ENCODE measurements at regions not wholly inside any gene's neighbourhood (a gene's known extent, or its start where the extent isn't known, plus 50 kb on each side); places are given as distances from the start of the nearest gene placed in this dataset.

DNA sequence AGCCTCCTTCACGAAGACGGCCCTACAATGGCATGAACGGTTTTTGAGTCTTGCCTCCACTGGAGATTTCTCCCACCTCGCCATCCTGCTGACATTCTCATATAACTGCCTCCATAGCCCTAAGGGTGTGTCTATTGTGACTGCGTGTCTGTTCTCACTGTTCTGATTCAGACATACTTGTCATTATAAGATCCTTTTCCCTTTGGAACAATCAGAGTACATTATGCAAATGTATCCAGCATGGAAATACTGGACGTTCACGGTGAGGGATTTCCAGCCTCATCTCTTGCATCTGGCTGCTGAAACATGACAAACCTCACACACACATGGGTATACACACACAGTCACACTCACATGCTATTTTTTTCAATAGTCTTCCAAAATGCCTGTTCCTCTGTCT lies 402.1 kb downstream of the DIRAS2 start:
- POLR2A ChIA-PET = no interaction called here
- TF ChIP-seq, protein P1, sequence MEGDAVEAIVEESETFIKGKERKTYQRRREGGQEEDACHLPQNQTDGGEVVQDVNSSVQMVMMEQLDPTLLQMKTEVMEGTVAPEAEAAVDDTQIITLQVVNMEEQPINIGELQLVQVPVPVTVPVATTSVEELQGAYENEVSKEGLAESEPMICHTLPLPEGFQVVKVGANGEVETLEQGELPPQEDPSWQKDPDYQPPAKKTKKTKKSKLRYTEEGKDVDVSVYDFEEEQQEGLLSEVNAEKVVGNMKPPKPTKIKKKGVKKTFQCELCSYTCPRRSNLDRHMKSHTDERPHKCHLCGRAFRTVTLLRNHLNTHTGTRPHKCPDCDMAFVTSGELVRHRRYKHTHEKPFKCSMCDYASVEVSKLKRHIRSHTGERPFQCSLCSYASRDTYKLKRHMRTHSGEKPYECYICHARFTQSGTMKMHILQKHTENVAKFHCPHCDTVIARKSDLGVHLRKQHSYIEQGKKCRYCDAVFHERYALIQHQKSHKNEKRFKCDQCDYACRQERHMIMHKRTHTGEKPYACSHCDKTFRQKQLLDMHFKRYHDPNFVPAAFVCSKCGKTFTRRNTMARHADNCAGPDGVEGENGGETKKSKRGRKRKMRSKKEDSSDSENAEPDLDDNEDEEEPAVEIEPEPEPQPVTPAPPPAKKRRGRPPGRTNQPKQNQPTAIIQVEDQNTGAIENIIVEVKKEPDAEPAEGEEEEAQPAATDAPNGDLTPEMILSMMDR (IDR thresholded peaks at IDR 0.05; ENCODE audit: low read depth, low read length) = no peak
- Histone ChIP-seq H3K9me3 (ENCODE audit: control insufficient read depth, insufficient read depth, low read length) (no peaks in the 10 kb centered on the region), H3K4me3 (ENCODE audit: low read depth, low read length) (no peak overlapping the region), H3K27ac (ENCODE audit: low read depth, low read length) (no peak overlapping the region), H3K27me3 (ENCODE audit: control insufficient read depth, insufficient read depth, low read length) (no peaks in the 10 kb centered on the region)
- CTCF ChIA-PET = no interaction called here
- DNase-seq (ENCODE audit: low read depth, low spot score) = no peak

DNA sequence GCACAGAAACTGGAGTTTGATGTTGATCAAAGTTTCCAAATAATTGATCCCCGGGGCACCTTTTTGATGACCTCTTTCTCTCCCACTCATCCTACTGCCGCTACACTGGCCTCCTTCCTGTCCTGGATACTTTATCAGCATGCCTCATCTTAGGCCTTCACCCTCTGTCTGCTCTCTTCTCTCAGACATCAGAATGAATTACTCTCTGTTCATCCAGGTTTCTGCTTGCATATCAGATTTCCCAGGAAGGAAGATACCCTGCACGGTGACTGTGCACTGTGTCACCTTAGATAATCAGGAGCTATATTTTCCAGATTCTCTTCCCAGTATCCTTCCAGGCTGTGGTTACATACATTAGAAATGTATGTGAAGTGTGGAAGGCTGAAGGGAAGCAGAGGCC lies 397.0 kb downstream of the DIRAS2 start:
- Histone ChIP-seq H3K9me3 (ENCODE audit: control insufficient read depth, insufficient read depth, low read length) (no peaks in the 10 kb centered on the region), H3K27me3 (ENCODE audit: control insufficient read depth, insufficient read depth, low read length) (no peaks in the 10 kb centered on the region), H3K4me3 (ENCODE audit: low read depth, low read length) (no peak overlapping the region), H3K27ac (ENCODE audit: low read depth, low read length) (no peak overlapping the region)
- ChIA-PET POLR2A (no interaction called here), CTCF (no interaction called here)
- no peak for DNase-seq (ENCODE audit: low read depth, low spot score)
- TF ChIP-seq, protein P1 (IDR thresholded peaks at IDR 0.05; ENCODE audit: low read depth, low read length) = no peak

- H3K4me3 ChIP-seq (ENCODE audit: low read depth, low read length) = no peak overlapping the region
- no peak for DNase-seq (ENCODE audit: low read depth, low spot score)
- no peak overlapping the region for H3K27ac ChIP-seq (ENCODE audit: low read depth, low read length)
- H3K27me3 ChIP-seq (ENCODE audit: control insufficient read depth, insufficient read depth, low read length) = no peaks in the 10 kb centered on the region
- no peaks in the 10 kb centered on the region for H3K9me3 ChIP-seq (ENCODE audit: control insufficient read depth, insufficient read depth, low read length)
- ChIA-PET CTCF (no interaction called here), POLR2A (no interaction called here)
- TF ChIP-seq, protein P1 (IDR thresholded peaks at IDR 0.05; ENCODE audit: low read depth, low read length) = no peak
Measured at GRCh38 chr9:90249094-90249493, 393.5 kb downstream of the DIRAS2 start.

GRCh38 chr9:90251316-90251715 lies 391.3 kb downstream of the DIRAS2 start:
- H3K27me3 ChIP-seq (ENCODE audit: control insufficient read depth, insufficient read depth, low read length) = no peaks in the 10 kb centered on the region
- DNase-seq (ENCODE audit: low read depth, low spot score) = no peak
- POLR2A ChIA-PET = no interaction called here
- no peak overlapping the region for H3K27ac ChIP-seq (ENCODE audit: low read depth, low read length)
- H3K4me3 ChIP-seq (ENCODE audit: low read depth, low read length) = no peak overlapping the region
- no peaks in the 10 kb centered on the region for H3K9me3 ChIP-seq (ENCODE audit: control insufficient read depth, insufficient read depth, low read length)
- CTCF ChIA-PET = no interaction called here
- TF ChIP-seq, protein P1 (IDR thresholded peaks at IDR 0.05; ENCODE audit: low read depth, low read length) = no peak

DNA sequence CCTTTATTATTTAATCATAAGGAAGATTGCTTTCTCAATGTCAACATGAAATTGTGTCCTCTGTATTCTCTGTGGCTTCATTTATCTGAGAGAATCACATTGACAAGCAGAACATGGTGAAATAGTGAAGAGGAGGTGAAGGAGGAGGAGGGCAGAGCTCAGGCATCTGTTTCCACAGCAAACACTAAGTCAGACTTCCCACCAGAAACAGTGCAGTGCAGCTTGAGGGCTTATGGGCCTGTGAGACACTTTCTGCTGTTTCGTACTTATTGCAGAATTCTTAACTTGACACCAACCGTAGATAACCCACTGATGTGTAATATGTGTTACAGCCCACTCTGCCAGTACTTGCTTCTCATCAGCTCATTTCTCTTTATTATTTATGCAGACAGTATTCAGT lies 386.3 kb downstream of the DIRAS2 start:
- Histone ChIP-seq H3K9me3 (ENCODE audit: control insufficient read depth, insufficient read depth, low read length) (no peaks in the 10 kb centered on the region), H3K27ac (ENCODE audit: low read depth, low read length) (no peak overlapping the region), H3K27me3 (ENCODE audit: control insufficient read depth, insufficient read depth, low read length) (no peaks in the 10 kb centered on the region), H3K4me3 (ENCODE audit: low read depth, low read length) (no peak overlapping the region)
- no peak for DNase-seq (ENCODE audit: low read depth, low spot score)
- POLR2A ChIA-PET = no interaction called here
- TF ChIP-seq, protein P1 (IDR thresholded peaks at IDR 0.05; ENCODE audit: low read depth, low read length) = no peak
- CTCF ChIA-PET = no interaction called here

Data from AG04450 (cell line).